Liver (tissue), 3 donors: ENCODE measurements at regions not wholly inside any gene's neighbourhood (a gene's known extent, or its start where the extent isn't known, plus 50 kb on each side); places are given as distances from the start of the nearest gene placed in this dataset.

Source experiments
- EGR1 ChIP-seq, 2 donors: IDR thresholded peaks; 2 replicates each; pipeline ENCODE4 v1.6.1; 2016 to 2018; ENCODE audit warnings: antibody characterized with exemption in 2 of 2, low read depth in 2 of 2
- FOXA1 ChIP-seq: IDR thresholded peaks from 2 replicates; pipeline ENCODE4 v1.6.1; 2016; ENCODE audit warnings: antibody characterized with exemption
- GABPA ChIP-seq, 2 donors: IDR thresholded peaks in 1 of 2; conservative IDR thresholded peaks in 1 of 2; 2 replicates each; pipeline ENCODE4 v1.6.1; 2016; ENCODE audit warnings: antibody characterized with exemption in 2 of 2, mild to moderate bottlenecking in 1 of 2, moderate library complexity in 1 of 2
- JUND ChIP-seq, 2 donors: IDR thresholded peaks; 2 replicates each; pipeline ENCODE4 v1.6.1; 2016; ENCODE audit warnings: antibody characterized with exemption in 2 of 2
- RAD21 ChIP-seq, 2 donors: IDR thresholded peaks; 2 replicates each; pipeline ENCODE4 v1.6.1; 2016; ENCODE audit warnings: antibody characterized with exemption in 2 of 2, mild to moderate bottlenecking in 2 of 2
- RXRA ChIP-seq, 2 donors: IDR thresholded peaks; 2 replicates each; pipeline ENCODE4 v1.6.1; 2017 to 2018; ENCODE audit warnings: antibody characterized with exemption in 2 of 2, mild to moderate bottlenecking in 1 of 2
- SP1 ChIP-seq: IDR thresholded peaks from 2 replicates; pipeline ENCODE4 v1.6.1; 2018; ENCODE audit warnings: antibody characterized with exemption, mild to moderate bottlenecking
- TAF1 ChIP-seq: conservative IDR thresholded peaks from 2 replicates; pipeline ENCODE4 v1.6.1; 2016; ENCODE audit warnings: antibody characterized with exemption, mild to moderate bottlenecking
- YY1 ChIP-seq: IDR thresholded peaks from 2 replicates; pipeline ENCODE4 v1.6.1; 2016; ENCODE audit warnings: antibody characterized with exemption, mild to moderate bottlenecking
- TF ChIP-seq, protein P1 (sequence below): fragments of 150-350 bp; IDR thresholded peaks from 2 replicates; pipeline ENCODE4 v1.5.1; 2017; ENCODE audit warnings: improper control_type of control experiment, low read depth, low read length; ENCODE audit not compliant: missing input control
- TF ChIP-seq, protein P2 (sequence below): IDR thresholded peaks from 2 replicates; pipeline ENCODE4 v1.6.1; 2016; ENCODE audit warnings: antibody characterized with exemption, mild to moderate bottlenecking
- TF ChIP-seq, protein P3 (sequence below): IDR thresholded peaks from 2 replicates; pipeline ENCODE4 v1.6.1; 2016; ENCODE audit warnings: antibody characterized with exemption
- TF ChIP-seq, protein P4 (sequence below): IDR thresholded peaks from 2 replicates; pipeline ENCODE4 v1.6.1; 2016; ENCODE audit warnings: antibody characterized with exemption
- donor health status: healthy.
- donor health status: healthy.

DNA sequence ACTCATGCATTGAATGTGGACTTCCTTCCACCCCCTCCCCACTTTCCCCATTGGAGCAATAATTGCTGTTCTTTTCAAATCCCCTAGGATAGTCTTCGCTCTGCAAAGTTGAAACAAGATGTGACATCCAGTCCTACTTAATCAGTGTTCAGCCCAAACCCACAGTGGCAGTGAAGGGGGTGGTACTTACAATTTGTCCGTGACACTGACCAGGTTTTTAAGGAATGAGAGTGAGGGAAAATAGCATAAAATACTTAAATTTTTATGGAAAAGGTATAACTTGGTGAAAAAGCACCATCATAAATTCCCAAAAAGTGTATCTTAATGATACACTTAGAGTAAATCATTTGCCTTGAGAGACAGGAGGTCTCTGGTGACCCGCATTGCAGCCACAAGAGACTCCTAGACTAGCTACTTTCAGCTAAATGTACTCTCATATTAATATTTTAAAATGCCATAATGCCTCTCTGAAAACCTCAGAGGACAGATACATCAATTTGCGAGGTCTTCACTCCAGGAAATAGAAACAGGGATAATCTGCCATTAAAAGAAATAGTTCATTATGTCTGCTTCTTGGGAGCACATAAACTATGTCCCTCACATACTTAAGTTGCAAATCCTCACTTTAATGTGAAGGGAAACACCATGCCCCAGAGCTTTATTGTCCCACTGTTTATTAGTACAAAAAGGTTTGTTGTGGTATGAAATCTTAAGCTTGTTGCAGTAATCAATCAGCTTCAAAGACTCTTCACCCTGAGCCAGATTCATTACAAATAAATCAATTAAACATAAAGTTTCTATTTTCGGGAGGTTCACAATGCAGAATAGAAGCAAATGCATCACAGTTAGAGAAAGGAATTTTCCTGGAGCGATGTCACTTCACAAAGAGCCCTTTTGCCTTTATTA lies 343.6 kb upstream of the ISL1 start:
- TF ChIP-seq SP1 (no peak), YY1 (no peak), JUND (IDR thresholded peaks at IDR 0.05) (no peak), EGR1 (IDR thresholded peaks at IDR 0.05; ENCODE audit: low read depth in 2 of 2) (no peak), TAF1 (no peak), RXRA (IDR thresholded peaks at IDR 0.05) (no peak), FOXA1 (no peak), GABPA (IDR thresholded peaks at IDR 0.05 in 1 of 2, conservative IDR thresholded peaks at IDR 0.05 in 1 of 2) (no peak), RAD21 (IDR thresholded peaks at IDR 0.05) (no peak)
- TF ChIP-seq, protein P1, sequence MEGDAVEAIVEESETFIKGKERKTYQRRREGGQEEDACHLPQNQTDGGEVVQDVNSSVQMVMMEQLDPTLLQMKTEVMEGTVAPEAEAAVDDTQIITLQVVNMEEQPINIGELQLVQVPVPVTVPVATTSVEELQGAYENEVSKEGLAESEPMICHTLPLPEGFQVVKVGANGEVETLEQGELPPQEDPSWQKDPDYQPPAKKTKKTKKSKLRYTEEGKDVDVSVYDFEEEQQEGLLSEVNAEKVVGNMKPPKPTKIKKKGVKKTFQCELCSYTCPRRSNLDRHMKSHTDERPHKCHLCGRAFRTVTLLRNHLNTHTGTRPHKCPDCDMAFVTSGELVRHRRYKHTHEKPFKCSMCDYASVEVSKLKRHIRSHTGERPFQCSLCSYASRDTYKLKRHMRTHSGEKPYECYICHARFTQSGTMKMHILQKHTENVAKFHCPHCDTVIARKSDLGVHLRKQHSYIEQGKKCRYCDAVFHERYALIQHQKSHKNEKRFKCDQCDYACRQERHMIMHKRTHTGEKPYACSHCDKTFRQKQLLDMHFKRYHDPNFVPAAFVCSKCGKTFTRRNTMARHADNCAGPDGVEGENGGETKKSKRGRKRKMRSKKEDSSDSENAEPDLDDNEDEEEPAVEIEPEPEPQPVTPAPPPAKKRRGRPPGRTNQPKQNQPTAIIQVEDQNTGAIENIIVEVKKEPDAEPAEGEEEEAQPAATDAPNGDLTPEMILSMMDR, result no peak
- TF ChIP-seq, protein P2, sequence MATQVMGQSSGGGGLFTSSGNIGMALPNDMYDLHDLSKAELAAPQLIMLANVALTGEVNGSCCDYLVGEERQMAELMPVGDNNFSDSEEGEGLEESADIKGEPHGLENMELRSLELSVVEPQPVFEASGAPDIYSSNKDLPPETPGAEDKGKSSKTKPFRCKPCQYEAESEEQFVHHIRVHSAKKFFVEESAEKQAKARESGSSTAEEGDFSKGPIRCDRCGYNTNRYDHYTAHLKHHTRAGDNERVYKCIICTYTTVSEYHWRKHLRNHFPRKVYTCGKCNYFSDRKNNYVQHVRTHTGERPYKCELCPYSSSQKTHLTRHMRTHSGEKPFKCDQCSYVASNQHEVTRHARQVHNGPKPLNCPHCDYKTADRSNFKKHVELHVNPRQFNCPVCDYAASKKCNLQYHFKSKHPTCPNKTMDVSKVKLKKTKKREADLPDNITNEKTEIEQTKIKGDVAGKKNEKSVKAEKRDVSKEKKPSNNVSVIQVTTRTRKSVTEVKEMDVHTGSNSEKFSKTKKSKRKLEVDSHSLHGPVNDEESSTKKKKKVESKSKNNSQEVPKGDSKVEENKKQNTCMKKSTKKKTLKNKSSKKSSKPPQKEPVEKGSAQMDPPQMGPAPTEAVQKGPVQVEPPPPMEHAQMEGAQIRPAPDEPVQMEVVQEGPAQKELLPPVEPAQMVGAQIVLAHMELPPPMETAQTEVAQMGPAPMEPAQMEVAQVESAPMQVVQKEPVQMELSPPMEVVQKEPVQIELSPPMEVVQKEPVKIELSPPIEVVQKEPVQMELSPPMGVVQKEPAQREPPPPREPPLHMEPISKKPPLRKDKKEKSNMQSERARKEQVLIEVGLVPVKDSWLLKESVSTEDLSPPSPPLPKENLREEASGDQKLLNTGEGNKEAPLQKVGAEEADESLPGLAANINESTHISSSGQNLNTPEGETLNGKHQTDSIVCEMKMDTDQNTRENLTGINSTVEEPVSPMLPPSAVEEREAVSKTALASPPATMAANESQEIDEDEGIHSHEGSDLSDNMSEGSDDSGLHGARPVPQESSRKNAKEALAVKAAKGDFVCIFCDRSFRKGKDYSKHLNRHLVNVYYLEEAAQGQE, result no peak
- TF ChIP-seq, protein P3, sequence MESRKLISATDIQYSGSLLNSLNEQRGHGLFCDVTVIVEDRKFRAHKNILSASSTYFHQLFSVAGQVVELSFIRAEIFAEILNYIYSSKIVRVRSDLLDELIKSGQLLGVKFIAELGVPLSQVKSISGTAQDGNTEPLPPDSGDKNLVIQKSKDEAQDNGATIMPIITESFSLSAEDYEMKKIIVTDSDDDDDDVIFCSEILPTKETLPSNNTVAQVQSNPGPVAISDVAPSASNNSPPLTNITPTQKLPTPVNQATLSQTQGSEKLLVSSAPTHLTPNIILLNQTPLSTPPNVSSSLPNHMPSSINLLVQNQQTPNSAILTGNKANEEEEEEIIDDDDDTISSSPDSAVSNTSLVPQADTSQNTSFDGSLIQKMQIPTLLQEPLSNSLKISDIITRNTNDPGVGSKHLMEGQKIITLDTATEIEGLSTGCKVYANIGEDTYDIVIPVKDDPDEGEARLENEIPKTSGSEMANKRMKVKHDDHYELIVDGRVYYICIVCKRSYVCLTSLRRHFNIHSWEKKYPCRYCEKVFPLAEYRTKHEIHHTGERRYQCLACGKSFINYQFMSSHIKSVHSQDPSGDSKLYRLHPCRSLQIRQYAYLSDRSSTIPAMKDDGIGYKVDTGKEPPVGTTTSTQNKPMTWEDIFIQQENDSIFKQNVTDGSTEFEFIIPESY, result no peak
- TF ChIP-seq, protein P4, sequence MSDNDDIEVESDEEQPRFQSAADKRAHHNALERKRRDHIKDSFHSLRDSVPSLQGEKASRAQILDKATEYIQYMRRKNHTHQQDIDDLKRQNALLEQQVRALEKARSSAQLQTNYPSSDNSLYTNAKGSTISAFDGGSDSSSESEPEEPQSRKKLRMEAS, result no peak
